MCF 10A (cell line): ENCODE measurements at regions not wholly inside any gene's neighbourhood (a gene's known extent, or its start where the extent isn't known, plus 50 kb on each side); places are given as distances from the start of the nearest gene placed in this dataset.

Source experiments
- BruUV-seq: library from RNA; stranded (reverse); fragments of 400-500 nt; replicated peaks from 2 replicates; lab custom pipeline; 2021; lab: Mats Ljungman, UMichigan
- CTCF ChIA-PET: fragments of 300-600 bp; sonication (Branson Sonifier 250); formaldehyde crosslinking; extraction: SDS; loops from one replicate; lab custom pipeline; 2021; ENCODE audit warnings: antibody characterized with exemption, inconsistent platforms; lab: Yijun Ruan, JAX
- POLR2A ChIA-PET: fragments of 300-600, 350-650 bp; sonication (Branson Sonifier 250); formaldehyde crosslinking; extraction: SDS; loops from one replicate; lab custom pipeline; 2020; ENCODE audit warnings: antibody characterized with exemption, inconsistent platforms; lab: Yijun Ruan, JAX
- DNase-seq: peaks from one replicate; pipeline ENCODE4 v3.0.0-alpha.2; 2018; ENCODE audit not compliant: unreplicated experiment
- H3K27ac Mint-ChIP-seq: one replicate; pipeline ENCODE4 v1.8.0; 2022; ENCODE audit warnings: mild to moderate bottlenecking, low read depth, mixed read lengths; ENCODE audit not compliant: unreplicated experiment
- H3K27me3 Mint-ChIP-seq: one replicate; pipeline ENCODE4 v1.8.0; 2022; ENCODE audit warnings: mixed read lengths; ENCODE audit not compliant: insufficient read depth, unreplicated experiment
- H3K36me3 Mint-ChIP-seq: one replicate; pipeline ENCODE4 v1.8.0; 2022; ENCODE audit warnings: mild to moderate bottlenecking, moderate library complexity, mixed read lengths; ENCODE audit not compliant: insufficient read depth, unreplicated experiment
- H3K4me1 Mint-ChIP-seq: one replicate; pipeline ENCODE4 v1.8.0; 2022; ENCODE audit warnings: mixed read lengths; ENCODE audit not compliant: insufficient read depth, unreplicated experiment
- H3K4me3 Mint-ChIP-seq: one replicate; pipeline ENCODE4 v1.8.0; 2022; ENCODE audit warnings: mild to moderate bottlenecking, moderate library complexity, mixed read lengths; ENCODE audit not compliant: unreplicated experiment
- H3K9me3 Mint-ChIP-seq: one replicate; pipeline ENCODE4 v1.8.0; 2022; ENCODE audit warnings: mixed read lengths; ENCODE audit not compliant: unreplicated experiment
- intact Hi-C: fragments of 100-400 bp; cut with micrococcal nuclease; formaldehyde crosslinking; loops from 2 replicates; pipeline ENCODE4 v1.14.1; 2022
- TF ChIP-seq, protein P1 (sequence below): fragments of 200-600 bp; IDR thresholded peaks from one replicate; pipeline ENCODE4 v1.8.0; 2022; ENCODE audit warnings: antibody characterized with exemption, mild to moderate bottlenecking; ENCODE audit not compliant: unreplicated experiment

DNA sequence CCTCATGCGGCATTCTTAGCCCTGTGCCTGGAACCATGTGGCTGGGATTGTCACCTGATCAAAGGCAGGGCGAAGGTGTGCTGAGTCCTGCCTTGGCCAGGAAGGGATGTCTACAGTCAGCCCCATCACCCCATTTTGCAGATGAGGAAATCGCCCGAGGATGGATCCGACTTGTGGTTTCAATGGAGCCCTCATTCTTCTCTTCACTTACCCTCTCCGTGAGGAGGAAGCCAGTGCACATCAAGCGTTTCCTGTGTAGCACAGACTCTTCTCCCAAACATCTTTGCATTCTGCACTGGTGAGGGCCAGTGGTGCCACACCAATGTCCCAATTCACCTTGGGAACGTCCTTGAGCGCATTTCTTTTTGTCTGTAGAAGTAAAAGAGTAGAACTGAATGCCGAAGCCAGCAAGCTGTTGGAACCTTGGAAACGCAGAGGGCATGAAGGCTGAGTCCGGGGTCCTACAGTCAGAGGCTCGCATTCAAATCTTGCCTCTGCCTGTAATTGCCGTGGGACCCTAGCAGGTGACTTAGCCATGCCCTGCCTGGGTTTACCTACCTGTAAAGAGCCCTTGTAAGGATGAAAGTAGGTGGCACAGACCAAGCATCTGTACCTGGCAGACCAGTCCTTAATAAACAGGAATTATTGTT lies 85.4 kb downstream of the IRF8 start:
- TF ChIP-seq, protein P1, sequence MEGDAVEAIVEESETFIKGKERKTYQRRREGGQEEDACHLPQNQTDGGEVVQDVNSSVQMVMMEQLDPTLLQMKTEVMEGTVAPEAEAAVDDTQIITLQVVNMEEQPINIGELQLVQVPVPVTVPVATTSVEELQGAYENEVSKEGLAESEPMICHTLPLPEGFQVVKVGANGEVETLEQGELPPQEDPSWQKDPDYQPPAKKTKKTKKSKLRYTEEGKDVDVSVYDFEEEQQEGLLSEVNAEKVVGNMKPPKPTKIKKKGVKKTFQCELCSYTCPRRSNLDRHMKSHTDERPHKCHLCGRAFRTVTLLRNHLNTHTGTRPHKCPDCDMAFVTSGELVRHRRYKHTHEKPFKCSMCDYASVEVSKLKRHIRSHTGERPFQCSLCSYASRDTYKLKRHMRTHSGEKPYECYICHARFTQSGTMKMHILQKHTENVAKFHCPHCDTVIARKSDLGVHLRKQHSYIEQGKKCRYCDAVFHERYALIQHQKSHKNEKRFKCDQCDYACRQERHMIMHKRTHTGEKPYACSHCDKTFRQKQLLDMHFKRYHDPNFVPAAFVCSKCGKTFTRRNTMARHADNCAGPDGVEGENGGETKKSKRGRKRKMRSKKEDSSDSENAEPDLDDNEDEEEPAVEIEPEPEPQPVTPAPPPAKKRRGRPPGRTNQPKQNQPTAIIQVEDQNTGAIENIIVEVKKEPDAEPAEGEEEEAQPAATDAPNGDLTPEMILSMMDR = no peak
- BruUV-seq = no TSS peak
- Mint-ChIP-seq H3K9me3 (no peaks in the 10 kb centered on the region), H3K27ac (no peak overlapping the region), H3K4me1 (no peaks in the 10 kb centered on the region), H3K27me3 (peaks cover 99% of the 10 kb centered on the region), H3K4me3 (no peak overlapping the region), H3K36me3 (no peaks in the 10 kb centered on the region)
- no peak for DNase-seq
- intact Hi-C loops = no loop called here
- ChIA-PET CTCF (interaction anchor here (1.2 kb wide), 1 partner anchor 163 kb away, joined by 6 read pairs; no protein-coding TSS in a partner anchor), POLR2A (no interaction called here)

DNA sequence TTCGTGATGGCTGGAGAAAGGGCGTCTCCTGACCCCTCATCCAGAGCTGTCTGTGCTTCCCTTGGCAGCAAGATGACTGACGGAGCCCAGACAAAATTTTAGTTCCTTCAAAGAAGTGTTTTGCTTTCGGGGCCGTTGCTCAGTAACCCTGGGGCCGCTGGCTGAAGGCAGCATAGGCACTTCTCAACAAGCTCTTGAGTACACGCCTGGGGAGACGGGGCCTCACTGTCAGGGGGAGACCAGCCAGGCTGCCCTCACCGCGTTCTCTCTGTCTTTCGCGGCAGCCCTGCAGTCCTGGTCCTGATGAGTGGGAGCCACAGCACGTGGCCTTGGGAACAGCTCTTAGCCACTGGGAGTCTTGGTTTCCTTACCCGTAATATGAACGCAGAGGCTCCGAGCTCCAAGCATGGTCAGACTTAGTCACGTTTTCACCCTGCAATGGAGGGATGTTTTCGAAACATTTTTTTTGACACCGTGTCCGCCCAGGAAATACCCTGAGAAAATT lies 86.0 kb downstream of the IRF8 start:
- ChIA-PET POLR2A (no interaction called here), CTCF (interaction anchor here (0.6 to 1.2 kb wide), 2 partner anchors 88 to 164 kb away, joined by 3 to 6 read pairs; no protein-coding TSS in a partner anchor)
- TF ChIP-seq, protein P1 = no peak
- DNase-seq = no peak
- no TSS peak for BruUV-seq
- H3K36me3 Mint-ChIP-seq = no peaks in the 10 kb centered on the region
- no peaks in the 10 kb centered on the region for H3K9me3 Mint-ChIP-seq
- H3K27ac Mint-ChIP-seq = no peak overlapping the region
- no peaks in the 10 kb centered on the region for H3K4me1 Mint-ChIP-seq
- intact Hi-C loops = no loop called here
- H3K4me3 Mint-ChIP-seq = no peak overlapping the region
- peaks cover 99% of the 10 kb centered on the region for H3K27me3 Mint-ChIP-seq

DNA sequence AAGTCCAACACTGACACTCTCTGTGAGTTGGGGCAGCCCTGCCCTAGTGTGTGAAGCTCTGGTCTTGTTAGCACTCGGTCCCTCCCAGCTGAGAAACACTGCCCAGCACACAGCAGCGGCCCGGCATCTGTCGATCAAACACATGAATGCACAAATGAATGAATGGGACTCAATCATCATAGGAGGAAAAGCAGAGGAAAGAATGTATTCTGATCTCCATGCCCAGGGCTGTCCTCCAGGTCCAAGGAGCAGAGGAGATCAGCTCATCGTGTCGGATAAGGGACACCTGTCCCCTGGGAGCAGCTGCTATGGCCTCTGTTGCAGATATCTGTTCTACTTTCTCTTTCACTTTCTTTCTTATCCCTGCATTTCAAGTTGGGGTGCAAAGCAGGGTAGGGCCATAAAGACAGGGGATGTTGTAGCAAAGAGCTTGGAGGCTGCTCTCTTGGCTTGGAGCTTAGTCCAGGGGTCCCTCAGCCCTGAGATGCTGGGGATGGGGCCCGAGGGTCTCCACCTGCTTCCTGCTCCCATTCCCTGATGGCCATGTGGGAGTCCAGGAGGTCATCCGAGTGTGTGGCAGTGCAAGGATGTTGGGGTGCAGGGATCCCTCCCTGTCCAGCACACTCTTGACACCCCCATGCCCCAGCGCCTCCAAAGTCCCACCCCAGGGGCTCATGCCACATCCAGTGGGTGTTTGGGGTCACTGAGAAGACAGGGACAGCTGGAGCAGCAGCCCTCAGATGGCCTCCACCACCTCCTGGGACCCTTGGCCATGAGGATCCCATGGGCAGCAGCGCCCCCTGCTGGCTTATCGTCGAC lies 88.2 kb downstream of the IRF8 start:
- CTCF ChIA-PET = interaction anchor here (0.5 to 7.4 kb wide), 11 partner anchors 8 to 712 kb away, joined by 3 to 81 read pairs (median 4); no protein-coding TSS in a partner anchor
- intact Hi-C loops = no loop called here

More for the DNA sequence above, 88.2 kb downstream of the IRF8 start:
- no TSS peak for BruUV-seq
- H3K27me3 Mint-ChIP-seq = peaks cover 99% of the 10 kb centered on the region
- H3K4me3 Mint-ChIP-seq = peak overlapping the region; percentile 26
- POLR2A ChIA-PET = no interaction called here
- DNase-seq = peak; percentile 4
- H3K36me3 Mint-ChIP-seq = no peaks in the 10 kb centered on the region
- TF ChIP-seq, protein P1 = peak; percentile 54
- H3K27ac Mint-ChIP-seq = no peak overlapping the region
- no peaks in the 10 kb centered on the region for H3K9me3 Mint-ChIP-seq
- no peaks in the 10 kb centered on the region for H3K4me1 Mint-ChIP-seq
